Stimulated activated effector memory CD8-positive, alpha-beta T cell treated with anti-CD3 and anti-CD28 coated beads, Interleukin-12 subunit alpha, Interleukin-12 subunit beta, amount 100 ng/mL, for 72 hours (primary cell): ENCODE measurements at regions not wholly inside any gene's neighbourhood (a gene's known extent, or its start where the extent isn't known, plus 50 kb on each side); places are given as distances from the start of the nearest gene placed in this dataset.
A peak's percentile ranks its signal among the peaks of the same experiment; 100 is the strongest.

Experiments
- ATAC-seq: fragments of 150-1000 bp; cut with Tn5 transposase; 2 replicates; pipeline ENCODE4 v1.10.0; 2021
- DNase-seq, 2 donors: peaks; one replicate each; pipeline ENCODE4 v3.0.0; 2021 to 2022; ENCODE audit warnings: low spot score in 2 of 2
- H3K27ac Mint-ChIP-seq: one replicate; pipeline ENCODE4 v1.8.0; 2022; ENCODE audit warnings: mild to moderate bottlenecking, mixed read lengths
- H3K36me3 Mint-ChIP-seq: one replicate; pipeline ENCODE4 v1.8.0; 2022; ENCODE audit warnings: mild to moderate bottlenecking, mixed read lengths
- H3K4me1 Mint-ChIP-seq: one replicate; pipeline ENCODE4 v1.8.0; 2022; ENCODE audit warnings: mixed read lengths
- H3K4me3 Mint-ChIP-seq: one replicate; pipeline ENCODE4 v1.8.0; 2022; ENCODE audit warnings: mild to moderate bottlenecking, mixed read lengths
- H3K9me3 Mint-ChIP-seq: one replicate; pipeline ENCODE4 v1.8.0; 2022; ENCODE audit warnings: mixed read lengths

- Mint-ChIP-seq H3K36me3 (no peaks in the 10 kb centered on the region), H3K4me3 (no peak overlapping the region), H3K9me3 (peaks cover 3% of the 10 kb centered on the region), H3K27ac (no peak overlapping the region), H3K4me1 (no peaks in the 10 kb centered on the region)
- ATAC-seq (no peak), DNase-seq (no peak)
Observed at GRCh38 chr12:82028772-82029171, 269.6 kb upstream of the PPFIA2 start.

GRCh38 chr12:82027612-82028011 lies 268.5 kb upstream of the PPFIA2 start:
- no peak for ATAC-seq
- DNase-seq, result no peak
- no peaks in the 10 kb centered on the region for H3K4me1 Mint-ChIP-seq
- H3K4me3 Mint-ChIP-seq, result no peak overlapping the region
- H3K9me3 Mint-ChIP-seq, result peaks cover 3% of the 10 kb centered on the region
- no peak overlapping the region for H3K27ac Mint-ChIP-seq
- H3K36me3 Mint-ChIP-seq, result no peaks in the 10 kb centered on the region

GRCh38 chr12:82025462-82025861 lies 266.3 kb upstream of the PPFIA2 start:
- no peaks in the 10 kb centered on the region for H3K36me3 Mint-ChIP-seq
- peaks cover 3% of the 10 kb centered on the region for H3K9me3 Mint-ChIP-seq
- DNase-seq, result no peak
- no peak for ATAC-seq
- no peak overlapping the region for H3K27ac Mint-ChIP-seq
- no peaks in the 10 kb centered on the region for H3K4me1 Mint-ChIP-seq
- H3K4me3 Mint-ChIP-seq, result no peak overlapping the region

- Mint-ChIP-seq H3K4me1 (no peaks in the 10 kb centered on the region), H3K36me3 (no peaks in the 10 kb centered on the region)
Observed at GRCh38 chr12:82019533-82019932, 260.4 kb upstream of the PPFIA2 start.

GRCh38 chr12:82015623-82016347 lies 256.6 kb upstream of the PPFIA2 start:
- H3K36me3 Mint-ChIP-seq, result no peaks in the 10 kb centered on the region
- no peak overlapping the region for H3K27ac Mint-ChIP-seq
- peak; percentile 72 for ATAC-seq
- H3K9me3 Mint-ChIP-seq, result peaks cover 7% of the 10 kb centered on the region
- H3K4me1 Mint-ChIP-seq, result no peaks in the 10 kb centered on the region
- no peak overlapping the region for H3K4me3 Mint-ChIP-seq
- DNase-seq, result no peak

More at GRCh38 chr12:82019533-82019932, 260.4 kb upstream of the PPFIA2 start:
- no peak for DNase-seq
- no peak for ATAC-seq
- H3K4me3 Mint-ChIP-seq, result no peak overlapping the region
- peaks cover 7% of the 10 kb centered on the region for H3K9me3 Mint-ChIP-seq
- H3K27ac Mint-ChIP-seq, result no peak overlapping the region

GRCh38 chr12:82012176-82012575 lies 253.0 kb upstream of the PPFIA2 start:
- Mint-ChIP-seq H3K27ac (no peak overlapping the region), H3K4me3 (no peak overlapping the region), H3K36me3 (no peaks in the 10 kb centered on the region), H3K9me3 (no peaks in the 10 kb centered on the region), H3K4me1 (no peaks in the 10 kb centered on the region)
- no peak for ATAC-seq
- no peak for DNase-seq

- no peak overlapping the region for H3K27ac Mint-ChIP-seq
- H3K4me3 Mint-ChIP-seq, result no peak overlapping the region
- DNase-seq (no peak), ATAC-seq (no peak)
- no peaks in the 10 kb centered on the region for H3K36me3 Mint-ChIP-seq
- no peaks in the 10 kb centered on the region for H3K4me1 Mint-ChIP-seq
- no peaks in the 10 kb centered on the region for H3K9me3 Mint-ChIP-seq
Observed at GRCh38 chr12:82009524-82009923, 250.4 kb upstream of the PPFIA2 start.

- Mint-ChIP-seq H3K9me3 (no peaks in the 10 kb centered on the region), H3K27ac (no peak overlapping the region), H3K4me3 (no peak overlapping the region), H3K36me3 (no peaks in the 10 kb centered on the region), H3K4me1 (no peaks in the 10 kb centered on the region)
- ATAC-seq, result no peak
- no peak for DNase-seq
Observed at GRCh38 chr12:82008251-82008650, 249.1 kb upstream of the PPFIA2 start.

- Mint-ChIP-seq H3K4me1 (no peaks in the 10 kb centered on the region), H3K27ac (no peak overlapping the region), H3K4me3 (no peak overlapping the region), H3K36me3 (no peaks in the 10 kb centered on the region), H3K9me3 (peaks cover 4% of the 10 kb centered on the region)
- DNase-seq, result no peak
- no peak for ATAC-seq
Observed at GRCh38 chr12:81998761-81999378, 239.7 kb upstream of the PPFIA2 start.

- Mint-ChIP-seq H3K36me3 (no peaks in the 10 kb centered on the region), H3K4me1 (no peaks in the 10 kb centered on the region), H3K27ac (no peak overlapping the region), H3K9me3 (no peaks in the 10 kb centered on the region), H3K4me3 (no peak overlapping the region)
- peak; percentile 77 for ATAC-seq
- DNase-seq, result no peak
Observed at GRCh38 chr12:81992461-81992860, 233.3 kb upstream of the PPFIA2 start.

GRCh38 chr12:81991868-81992267 lies 232.7 kb upstream of the PPFIA2 start:
- no peak for ATAC-seq
- no peaks in the 10 kb centered on the region for H3K9me3 Mint-ChIP-seq
- DNase-seq, result no peak
- H3K4me3 Mint-ChIP-seq, result no peak overlapping the region
- H3K36me3 Mint-ChIP-seq, result no peaks in the 10 kb centered on the region
- no peak overlapping the region for H3K27ac Mint-ChIP-seq
- H3K4me1 Mint-ChIP-seq, result no peaks in the 10 kb centered on the region

GRCh38 chr12:81988362-81988761 lies 229.2 kb upstream of the PPFIA2 start:
- no peaks in the 10 kb centered on the region for H3K36me3 Mint-ChIP-seq
- no peak overlapping the region for H3K4me3 Mint-ChIP-seq
- no peak for ATAC-seq
- no peaks in the 10 kb centered on the region for H3K9me3 Mint-ChIP-seq
- no peaks in the 10 kb centered on the region for H3K4me1 Mint-ChIP-seq
- DNase-seq, result no peak
- H3K27ac Mint-ChIP-seq, result no peak overlapping the region

GRCh38 chr12:81987371-81987770 lies 228.2 kb upstream of the PPFIA2 start:
- ATAC-seq, result no peak
- no peaks in the 10 kb centered on the region for H3K9me3 Mint-ChIP-seq
- no peaks in the 10 kb centered on the region for H3K36me3 Mint-ChIP-seq
- no peak overlapping the region for H3K4me3 Mint-ChIP-seq
- DNase-seq, result no peak
- no peaks in the 10 kb centered on the region for H3K4me1 Mint-ChIP-seq
- H3K27ac Mint-ChIP-seq, result no peak overlapping the region

- Mint-ChIP-seq H3K36me3 (no peaks in the 10 kb centered on the region), H3K27ac (no peak overlapping the region), H3K9me3 (peaks cover 8% of the 10 kb centered on the region), H3K4me3 (no peak overlapping the region), H3K4me1 (no peaks in the 10 kb centered on the region)
- no peak for DNase-seq
- ATAC-seq, result no peak
Observed at GRCh38 chr12:81976661-81977060, 217.5 kb upstream of the PPFIA2 start.

GRCh38 chr12:81974762-81975161 lies 215.6 kb upstream of the PPFIA2 start:
- no peaks in the 10 kb centered on the region for H3K36me3 Mint-ChIP-seq
- H3K4me1 Mint-ChIP-seq, result no peaks in the 10 kb centered on the region
- no peak overlapping the region for H3K4me3 Mint-ChIP-seq
- DNase-seq (no peak), ATAC-seq (no peak)
- H3K9me3 Mint-ChIP-seq, result peaks cover 8% of the 10 kb centered on the region
- H3K27ac Mint-ChIP-seq, result no peak overlapping the region

GRCh38 chr12:81968421-81968820 lies 209.3 kb upstream of the PPFIA2 start:
- ATAC-seq (no peak), DNase-seq (no peak)
- no peak overlapping the region for H3K4me3 Mint-ChIP-seq
- H3K36me3 Mint-ChIP-seq, result no peaks in the 10 kb centered on the region
- H3K9me3 Mint-ChIP-seq, result peaks cover 3% of the 10 kb centered on the region
- no peak overlapping the region for H3K27ac Mint-ChIP-seq
- no peaks in the 10 kb centered on the region for H3K4me1 Mint-ChIP-seq
